Jurkat, Clone E6-1 (cell line): ENCODE measurements at regions not wholly inside any gene's neighbourhood (a gene's known extent, or its start where the extent isn't known, plus 50 kb on each side); places are given as distances from the start of the nearest gene placed in this dataset.
"Not testable (repeated sequence)": the region's sequence is repeated elsewhere in the genome, so short reads cannot be mapped to it uniquely, and the experiment has no call there.

Experiments used
- DNase-seq: peaks from one replicate; pipeline ENCODE4 v3.0.0-alpha.2; 2011; ENCODE audit warnings: low read depth, low spot score
- H3K4me3 ChIP-seq: 2 replicates; pipeline ENCODE4 v1.5.1; 2011; ENCODE audit warnings: mild to moderate bottlenecking, low read length, control low read depth, moderate library complexity

DNA sequence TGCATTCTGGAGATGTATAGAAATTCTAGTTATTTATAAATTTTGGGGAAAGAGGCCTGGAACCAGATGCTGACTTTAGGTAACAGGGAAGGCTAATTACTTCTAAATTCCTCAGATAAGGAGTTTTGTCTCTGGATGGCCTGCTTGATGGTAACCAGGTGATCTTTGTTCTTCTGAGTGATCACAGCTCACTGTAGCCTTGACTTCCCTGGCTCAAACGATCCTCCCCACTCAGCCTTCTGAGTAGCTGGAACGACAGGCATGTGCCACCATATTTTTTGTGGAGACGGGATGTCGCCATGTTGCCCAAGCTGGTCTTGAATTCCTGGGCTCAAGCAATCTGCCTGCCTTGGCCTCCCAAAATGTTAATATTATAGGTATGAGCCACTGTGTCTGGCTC, 54.4 kb upstream of the MSH6 start:
- no peak for DNase-seq
- no peak overlapping the region for H3K4me3 ChIP-seq

DNA sequence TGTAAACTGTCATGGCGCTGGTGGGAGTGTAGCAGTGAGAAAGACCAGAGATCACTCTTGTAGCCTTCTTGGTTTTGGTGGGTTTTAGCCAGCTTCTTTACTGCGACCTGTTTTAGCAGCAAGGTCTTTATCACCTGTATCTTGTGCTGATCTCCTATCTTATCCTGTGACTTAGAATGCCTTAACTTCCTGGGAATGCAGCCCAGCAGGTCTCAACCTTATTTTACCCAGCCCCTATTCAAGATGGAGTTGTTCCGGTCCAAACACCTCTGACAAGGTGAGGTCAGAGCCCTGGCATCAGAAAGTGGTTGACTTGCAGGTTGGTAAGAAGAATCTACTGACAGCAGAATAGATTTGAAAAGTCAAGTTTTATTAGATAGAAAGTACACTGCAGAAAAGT, 55.0 kb upstream of the MSH6 start:
- DNase-seq: no peak
- H3K4me3 ChIP-seq: no peak overlapping the region

DNA sequence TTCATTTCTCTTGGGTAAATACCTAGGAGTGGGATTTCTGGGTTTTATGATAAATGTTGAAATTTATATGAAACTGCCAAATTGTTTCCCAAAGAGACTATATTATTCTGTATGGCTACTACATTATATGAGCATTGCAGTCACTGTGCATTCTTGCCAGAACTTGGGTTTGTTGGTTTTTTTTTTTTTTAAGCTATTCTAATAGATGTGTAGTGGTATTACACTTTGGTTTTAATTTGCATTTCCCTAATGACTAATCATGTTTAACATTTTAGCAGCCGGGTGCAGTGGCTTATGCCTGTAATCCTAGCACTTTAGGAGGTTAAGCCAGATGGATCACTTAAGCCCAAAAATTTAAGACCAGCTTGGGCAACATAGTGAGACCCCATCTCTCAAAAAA, 56.0 kb upstream of the MSH6 start:
- H3K4me3 ChIP-seq, DNase-seq: not testable (repeated sequence)

DNA sequence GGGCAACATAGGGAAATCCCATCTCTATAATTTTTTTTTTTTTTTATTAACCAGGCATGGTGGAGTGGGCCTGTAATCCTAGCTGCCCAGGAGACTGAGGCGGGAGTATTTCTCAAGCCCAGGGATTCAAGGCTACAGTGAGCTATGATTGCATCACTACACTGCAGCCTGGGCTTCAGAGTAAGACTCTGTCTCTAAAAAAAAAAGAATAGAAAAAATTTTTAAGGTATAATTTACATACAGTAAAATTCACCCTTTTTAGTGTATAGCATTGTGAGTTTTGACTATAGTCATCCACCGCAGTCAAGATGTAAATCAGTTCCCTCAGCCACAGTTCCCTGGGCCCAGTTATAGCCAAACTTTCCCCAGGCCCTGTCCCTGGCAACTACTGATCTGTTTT, 57.1 kb upstream of the MSH6 start:
- no peak overlapping the region for H3K4me3 ChIP-seq
- DNase-seq: no peak

DNA sequence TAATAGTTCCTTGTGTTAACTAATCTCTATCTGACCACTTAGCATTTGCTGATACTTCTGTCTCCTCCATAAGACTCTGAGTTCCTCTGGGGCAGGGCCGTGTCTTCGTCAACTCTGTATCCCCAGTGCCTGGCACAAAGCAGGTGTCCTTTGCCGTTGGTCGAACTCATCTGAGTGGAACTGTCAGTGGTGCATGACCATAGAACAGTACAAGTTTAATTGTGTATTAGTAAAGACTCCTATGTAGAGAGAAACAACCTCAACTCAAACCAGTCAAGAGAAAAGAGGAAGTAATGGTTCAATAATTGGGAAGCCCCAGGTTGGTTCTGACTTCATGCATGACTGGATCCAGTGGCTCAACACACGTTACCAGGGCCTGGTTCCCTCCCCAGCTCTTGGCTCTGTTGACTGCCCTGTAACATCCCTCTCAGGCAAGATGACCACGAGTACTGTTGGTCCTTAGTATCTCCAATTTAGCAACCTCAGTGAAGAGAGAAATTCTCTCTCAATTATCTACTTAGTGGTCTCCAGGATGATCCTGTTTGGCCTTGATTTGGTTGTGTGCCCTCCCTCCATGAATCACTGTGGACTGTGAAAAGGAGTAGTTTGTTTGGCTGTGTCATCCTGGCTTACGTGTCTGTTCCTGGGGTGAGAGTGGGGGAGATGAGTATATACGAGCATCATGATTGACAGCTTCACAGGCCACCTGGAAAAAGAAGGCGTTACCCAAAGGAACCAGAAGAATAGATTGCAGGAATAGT, 58.5 kb upstream of the MSH6 start:
- DNase-seq: no peak
- no peak overlapping the region for H3K4me3 ChIP-seq

DNA sequence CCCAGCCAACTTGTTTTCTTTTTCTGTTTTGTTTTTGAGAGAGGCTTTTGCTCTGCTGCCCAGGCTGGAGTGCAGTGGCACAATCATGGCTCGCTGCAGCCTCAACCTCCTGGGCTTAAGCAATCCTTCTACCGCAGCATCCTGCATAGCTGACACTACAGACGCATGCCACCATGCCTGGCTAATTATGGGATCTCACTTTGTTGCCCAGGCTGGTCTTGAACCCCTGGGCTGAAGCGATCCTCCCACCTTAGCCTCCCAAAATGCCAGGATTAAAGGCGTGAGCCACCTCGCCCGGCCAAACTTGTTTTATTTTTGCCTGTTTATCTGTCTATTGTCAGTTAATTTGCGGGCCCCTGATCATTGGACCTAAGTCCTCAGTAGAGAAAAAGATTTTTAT, 61.6 kb upstream of the MSH6 start:
- DNase-seq: no peak
- no peak overlapping the region for H3K4me3 ChIP-seq

DNA sequence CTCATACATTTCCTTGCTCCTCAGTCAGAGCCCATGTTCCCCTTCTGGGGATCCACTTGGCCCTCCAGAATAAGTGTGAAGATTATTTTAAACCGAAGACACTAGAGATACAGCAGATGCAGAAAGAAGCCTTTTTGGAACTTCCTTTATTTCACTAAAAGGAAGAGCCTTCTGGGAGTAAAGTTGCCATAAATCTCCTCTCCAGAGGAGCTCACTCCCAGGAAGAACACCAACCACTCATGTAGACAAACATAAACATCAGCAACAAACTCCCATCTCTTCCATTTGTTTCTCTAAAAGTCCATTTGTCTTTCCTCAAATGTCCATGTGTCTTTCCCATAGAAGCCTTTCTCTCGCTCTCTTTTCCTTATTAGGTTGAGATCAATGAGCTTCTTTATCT, 62.4 kb upstream of the MSH6 start:
- DNase-seq: no peak

DNA sequence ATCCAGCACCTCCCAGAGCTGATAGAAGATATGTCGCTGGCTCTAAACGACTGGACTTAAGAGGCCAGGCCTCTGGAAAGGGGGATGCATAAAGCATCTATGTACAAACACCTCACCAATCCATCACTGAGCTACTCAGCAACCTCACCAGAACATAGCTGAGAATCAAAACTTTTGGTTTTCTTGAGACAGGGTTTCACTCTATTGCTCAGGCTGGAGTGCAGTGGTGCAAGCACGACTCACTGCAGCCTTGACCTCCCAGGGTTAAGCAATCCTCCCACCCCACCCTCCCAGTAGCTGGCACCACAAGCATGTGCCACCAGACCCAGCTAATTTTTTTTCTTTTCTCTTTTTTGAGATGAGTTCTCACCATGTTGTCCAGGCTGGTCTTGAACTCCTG, 62.9 kb upstream of the MSH6 start:
- H3K4me3 ChIP-seq: no peak overlapping the region
- no peak for DNase-seq

More for the DNA sequence above, 62.4 kb upstream of the MSH6 start:
- H3K4me3 ChIP-seq: no peak overlapping the region

DNA sequence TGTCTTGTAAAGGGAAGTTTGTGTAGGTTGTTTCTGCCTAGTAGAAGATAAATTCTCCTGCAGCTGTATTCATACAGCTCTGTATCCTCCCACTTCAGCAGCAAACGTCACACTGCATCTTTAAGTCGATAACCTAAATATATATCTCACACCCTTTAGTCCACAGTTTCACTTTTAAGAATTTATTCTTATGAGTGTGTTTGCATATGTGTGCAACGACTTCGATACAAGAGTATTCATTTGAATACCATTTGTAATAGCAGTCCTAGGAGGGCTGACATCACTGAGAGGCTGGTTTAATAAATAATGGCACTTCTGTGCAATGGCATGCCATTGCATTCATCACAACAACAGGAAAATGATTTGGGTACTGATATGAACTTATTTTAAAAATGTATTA, 63.8 kb upstream of the MSH6 start:
- H3K4me3 ChIP-seq: no peak overlapping the region
- DNase-seq: no peak

DNA sequence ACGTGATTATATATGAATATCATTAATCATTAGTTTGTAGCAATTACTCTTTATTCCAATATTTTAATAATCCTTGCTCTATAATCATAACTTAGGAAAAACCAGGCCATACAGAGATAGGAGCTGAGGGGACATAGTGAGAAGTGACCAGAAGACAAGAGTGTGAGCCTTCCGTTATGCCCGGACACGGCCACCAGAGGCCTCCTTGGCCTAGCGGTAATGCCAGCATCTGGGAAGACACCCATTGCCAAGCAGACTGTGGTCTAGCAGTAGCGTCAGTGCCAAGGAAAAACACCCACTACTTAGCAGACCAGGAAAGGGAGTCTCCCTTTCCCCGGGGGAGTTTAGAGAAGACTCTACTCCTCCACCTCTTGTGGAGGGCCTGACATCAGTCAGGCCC, 66.6 kb upstream of the MSH6 start:
- DNase-seq, H3K4me3 ChIP-seq: not testable (repeated sequence)

DNA sequence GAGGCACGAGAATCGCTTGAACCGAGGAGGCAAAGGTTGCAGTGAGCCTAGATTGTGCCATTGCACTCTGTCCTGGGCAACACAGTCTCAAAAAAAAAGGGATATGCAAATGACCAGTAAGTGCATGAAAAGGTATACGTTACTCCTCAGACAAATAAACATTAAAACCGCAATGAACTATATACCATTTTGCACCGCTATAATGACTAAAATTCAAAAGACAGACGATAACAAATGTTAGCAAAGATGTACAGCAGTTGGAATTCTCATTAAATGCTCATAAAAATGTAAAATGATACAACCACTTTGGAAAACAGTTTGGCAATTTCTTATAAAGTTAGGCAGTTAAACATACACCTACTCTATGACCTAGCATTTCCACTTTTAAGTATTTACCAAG, 67.4 kb upstream of the MSH6 start:
- no peak overlapping the region for H3K4me3 ChIP-seq
- DNase-seq: no peak

DNA sequence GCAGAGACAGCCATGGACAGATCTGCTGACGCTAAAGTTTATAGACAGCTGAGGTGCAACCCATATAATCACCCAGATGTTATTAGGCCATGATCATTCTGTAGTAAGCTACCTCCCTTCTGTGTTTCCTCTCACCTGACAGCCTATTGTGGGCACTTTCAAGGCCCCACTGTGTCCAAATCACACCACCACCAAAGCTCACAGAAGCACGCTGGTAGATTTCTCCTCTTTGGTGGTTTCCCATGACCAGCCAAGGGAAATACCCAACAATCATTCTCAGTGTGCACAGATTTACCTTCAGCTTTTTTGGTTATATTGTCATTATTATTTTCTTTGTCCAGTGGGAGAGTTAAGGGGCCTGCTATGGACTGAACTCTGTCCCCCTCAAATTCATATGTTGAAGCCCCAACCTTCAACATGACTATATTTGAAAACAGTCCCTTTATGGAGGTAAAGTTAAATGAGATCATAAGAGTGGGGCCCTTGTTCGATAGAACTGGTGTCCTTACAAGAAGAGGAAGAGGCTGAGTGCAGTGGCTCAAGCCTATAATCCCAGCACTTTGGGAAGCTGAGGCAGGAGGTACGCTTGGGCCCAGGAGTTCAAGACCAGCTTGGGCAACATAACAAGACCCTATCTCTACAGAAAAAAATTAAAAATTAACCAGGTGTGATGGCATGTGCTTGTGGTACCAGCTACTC, 74.0 kb upstream of the MSH6 start:
- DNase-seq: no peak
- no peak overlapping the region for H3K4me3 ChIP-seq

DNA sequence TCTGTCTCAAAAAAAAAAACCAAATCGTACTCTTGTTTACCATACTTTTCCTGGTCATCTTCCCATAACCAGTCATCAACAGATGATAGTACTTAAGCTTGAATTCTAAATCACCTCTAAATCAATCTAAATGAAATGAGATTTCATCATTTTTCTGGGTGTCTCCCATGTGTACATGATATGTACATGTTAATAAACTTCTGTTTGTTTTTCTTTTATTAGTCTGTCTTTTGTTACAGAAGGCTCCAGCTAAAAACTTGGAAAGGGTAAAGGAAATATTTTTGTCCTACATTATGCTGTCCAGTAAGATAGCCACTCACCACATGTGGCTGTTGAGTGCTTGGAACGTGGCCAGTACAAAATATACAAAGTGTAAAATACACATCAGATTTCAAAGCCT, 78.7 kb upstream of the MSH6 start:
- no peak for DNase-seq

DNA sequence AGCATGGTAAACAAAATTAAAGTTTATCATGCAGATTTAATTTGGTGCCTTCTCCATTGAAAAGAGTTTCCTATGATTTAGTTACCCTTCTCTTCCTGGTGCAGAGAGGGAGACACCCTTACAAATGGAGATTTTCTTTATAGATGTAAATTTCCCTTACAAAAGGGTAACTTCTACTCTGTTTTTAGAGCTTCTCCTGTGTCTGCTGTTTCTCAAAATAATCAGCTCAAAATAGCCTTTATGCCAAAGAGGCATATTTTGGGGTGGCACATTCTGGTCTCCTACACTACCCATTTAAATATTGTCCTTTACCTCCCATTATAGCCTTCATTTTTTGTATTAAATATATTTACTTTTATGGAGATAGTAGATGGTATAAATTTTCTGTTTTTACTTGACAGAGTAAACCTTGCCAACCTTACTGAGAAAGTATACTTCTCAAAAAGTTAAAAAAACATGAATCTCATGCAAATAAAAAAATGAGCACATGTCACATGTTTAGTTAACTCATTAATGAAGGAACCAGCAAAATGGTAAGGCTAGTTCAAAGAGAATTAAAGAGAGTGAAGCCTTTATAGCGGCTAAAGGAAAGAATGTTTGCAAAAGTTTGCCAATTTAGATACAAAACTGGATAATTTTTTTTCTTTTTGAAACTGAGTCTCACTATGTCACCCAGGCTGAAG, 83.3 kb upstream of the MSH6 start:
- no peak overlapping the region for H3K4me3 ChIP-seq
- no peak for DNase-seq

More for the DNA sequence above, 78.7 kb upstream of the MSH6 start:
- no peak overlapping the region for H3K4me3 ChIP-seq

DNA sequence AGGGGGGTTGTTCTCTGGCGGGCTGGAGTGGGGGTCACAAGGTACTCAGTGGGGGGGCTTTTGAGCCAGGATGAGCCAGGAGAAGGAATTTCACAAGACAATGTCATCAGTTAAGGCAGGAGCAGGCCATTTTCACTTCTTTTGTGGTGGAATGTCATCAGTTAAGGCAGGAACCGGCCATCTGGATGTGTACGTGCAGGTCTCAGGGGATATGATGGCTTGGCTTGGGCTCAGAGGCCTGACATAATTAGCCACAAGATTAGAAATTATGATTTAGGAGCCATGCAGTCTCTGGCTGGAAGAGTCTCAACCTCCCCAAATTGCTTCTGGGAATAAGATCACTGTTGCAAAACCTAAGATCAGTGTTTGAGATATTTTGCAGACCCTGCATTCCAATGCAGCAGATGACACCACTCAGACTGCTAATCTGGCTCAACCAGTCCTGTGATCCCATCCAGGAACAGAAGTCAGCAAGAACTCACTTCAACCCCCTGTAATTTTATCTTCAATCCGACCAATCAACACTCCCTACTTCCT, 84.4 kb upstream of the MSH6 start:
- DNase-seq, H3K4me3 ChIP-seq: not testable (repeated sequence)

DNA sequence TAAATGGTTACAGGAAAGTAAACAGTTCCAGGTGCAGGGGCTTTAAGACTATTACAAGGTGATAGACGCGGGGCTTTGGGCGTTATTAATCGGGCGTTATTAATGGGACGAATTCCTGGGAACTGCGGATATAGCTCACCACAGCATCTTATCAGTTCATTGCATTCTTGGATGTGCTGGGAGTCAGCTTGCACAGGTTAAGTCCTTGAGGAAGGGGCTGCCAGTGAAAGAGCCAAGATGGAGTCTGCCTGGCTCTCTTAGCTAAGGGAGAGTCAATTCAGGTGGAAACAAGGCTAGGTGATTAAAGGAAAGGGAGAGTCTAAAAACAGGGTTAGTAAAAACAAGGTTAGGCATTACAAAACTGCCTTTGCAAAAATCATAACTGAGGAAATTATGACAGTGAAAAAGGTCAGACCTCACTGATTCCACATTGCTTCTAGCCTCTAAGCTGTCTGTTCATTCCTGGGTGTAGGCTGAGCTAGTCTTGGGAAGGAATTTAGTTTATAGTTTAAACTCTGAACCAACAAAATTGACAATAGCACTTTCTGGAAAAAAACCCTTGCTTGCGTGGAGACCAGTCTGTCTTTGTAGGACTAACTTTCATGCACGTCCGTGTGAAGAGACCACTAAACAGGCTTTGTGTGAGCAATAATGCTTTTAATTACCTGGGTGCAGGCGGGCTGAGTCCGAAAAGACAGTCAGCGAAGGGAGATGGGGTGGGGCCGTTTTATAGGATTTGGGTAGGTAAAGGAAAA, 85.1 kb upstream of the MSH6 start:
- H3K4me3 ChIP-seq, DNase-seq: not testable (repeated sequence)

DNA sequence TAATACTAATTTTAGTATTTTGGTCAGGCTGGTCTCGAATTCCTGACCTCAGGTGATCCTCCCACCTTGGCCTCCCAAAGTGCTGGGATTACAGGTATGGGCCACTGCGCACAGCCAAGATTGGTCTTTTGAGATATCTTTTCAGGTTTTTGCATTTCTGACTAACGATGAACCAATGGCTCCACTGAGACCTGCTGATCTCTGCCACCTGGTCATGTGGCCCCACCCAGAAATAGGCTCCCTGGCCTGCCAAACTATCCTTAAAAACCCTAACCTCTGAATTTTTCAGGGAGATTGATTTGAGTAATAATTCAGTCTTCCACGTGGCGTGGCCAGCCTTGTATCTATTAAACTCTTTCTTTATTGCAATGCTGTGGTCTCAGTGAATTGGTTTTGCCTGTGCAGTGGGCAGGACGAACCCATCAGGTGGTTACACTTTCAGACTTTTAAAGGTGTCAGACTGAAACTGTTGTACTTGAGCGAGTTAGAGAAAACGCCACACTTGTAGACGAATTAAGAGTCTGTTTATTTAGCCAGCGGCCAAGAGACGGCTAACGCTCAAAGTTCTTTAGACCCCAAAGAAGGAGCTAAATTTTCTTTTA, 85.8 kb upstream of the MSH6 start:
- no peak for DNase-seq
- no peak overlapping the region for H3K4me3 ChIP-seq

DNA sequence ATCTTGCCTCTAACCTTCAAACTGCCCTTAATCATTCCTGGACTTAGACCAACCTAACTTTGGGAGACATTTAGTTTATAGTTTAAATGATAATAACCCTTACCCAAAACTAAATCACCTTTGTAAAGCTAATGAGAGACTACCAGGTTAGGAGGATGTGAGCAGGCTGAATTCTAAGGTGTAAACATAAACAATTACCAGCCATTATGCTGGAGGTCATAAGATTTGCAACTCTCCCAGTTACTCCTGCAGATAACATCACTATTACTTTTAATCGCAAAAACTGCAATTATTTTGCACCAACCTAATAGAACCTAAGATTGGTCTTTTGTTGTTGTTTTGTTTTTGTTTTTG, 86.5 kb upstream of the MSH6 start:
- no peak for DNase-seq
- no peak overlapping the region for H3K4me3 ChIP-seq

DNA sequence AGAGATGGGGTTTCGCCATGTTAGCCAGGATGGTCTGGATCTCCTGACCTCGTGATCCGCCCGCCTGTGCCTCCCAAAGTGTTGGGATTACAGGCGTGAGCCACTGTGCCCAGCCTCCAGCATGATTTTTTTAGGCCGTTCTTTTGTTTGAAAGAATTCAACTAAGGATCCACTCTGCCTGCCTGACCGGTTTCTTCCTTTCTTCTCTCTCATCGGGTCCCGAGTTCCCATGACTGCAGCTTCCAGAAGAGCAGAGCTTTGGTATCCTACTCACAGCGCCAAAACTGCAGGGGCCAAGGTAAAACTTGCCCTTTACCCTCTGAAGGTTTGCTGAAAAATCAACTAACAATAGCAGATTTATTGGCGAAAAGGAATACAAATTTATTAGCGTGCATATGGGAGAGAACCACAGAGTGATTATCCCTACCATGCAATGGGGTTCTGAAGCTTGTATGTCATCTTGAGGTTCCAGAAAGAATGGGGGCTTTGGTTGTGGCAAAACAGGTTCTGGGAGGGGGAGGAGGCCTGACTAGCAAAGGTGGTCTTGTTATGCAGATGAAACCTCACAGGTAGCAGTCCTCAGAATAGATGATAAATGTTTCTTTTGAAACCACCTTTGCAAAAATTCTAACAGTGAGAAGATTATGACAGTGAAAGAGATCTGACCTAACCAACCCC, 87.0 kb upstream of the MSH6 start:
- H3K4me3 ChIP-seq: no peak overlapping the region
- no peak for DNase-seq
